Fibroblast of the aortic adventitia (primary cell): ENCODE measurements at regions not wholly inside any gene's neighbourhood (a gene's known extent, or its start where the extent isn't known, plus 50 kb on each side); places are given as distances from the start of the nearest gene placed in this dataset.

ENCODE experiments used
- DNase-seq: peaks from one replicate; pipeline ENCODE4 v3.0.0-alpha.2; 2010; ENCODE audit warnings: low read depth
- H3K4me3 ChIP-seq: 2 replicates; pipeline ENCODE4 v1.5.1; 2011; ENCODE audit warnings: low read depth, mild to moderate bottlenecking, control low read depth, low read length, moderate library complexity
- TF ChIP-seq, protein P1 (sequence below): IDR thresholded peaks from 2 replicates; pipeline ENCODE4 v1.5.1; 2011; ENCODE audit warnings: mild to moderate bottlenecking, low read length, control low read depth, inconsistent platforms; ENCODE audit not compliant: insufficient read depth

DNA sequence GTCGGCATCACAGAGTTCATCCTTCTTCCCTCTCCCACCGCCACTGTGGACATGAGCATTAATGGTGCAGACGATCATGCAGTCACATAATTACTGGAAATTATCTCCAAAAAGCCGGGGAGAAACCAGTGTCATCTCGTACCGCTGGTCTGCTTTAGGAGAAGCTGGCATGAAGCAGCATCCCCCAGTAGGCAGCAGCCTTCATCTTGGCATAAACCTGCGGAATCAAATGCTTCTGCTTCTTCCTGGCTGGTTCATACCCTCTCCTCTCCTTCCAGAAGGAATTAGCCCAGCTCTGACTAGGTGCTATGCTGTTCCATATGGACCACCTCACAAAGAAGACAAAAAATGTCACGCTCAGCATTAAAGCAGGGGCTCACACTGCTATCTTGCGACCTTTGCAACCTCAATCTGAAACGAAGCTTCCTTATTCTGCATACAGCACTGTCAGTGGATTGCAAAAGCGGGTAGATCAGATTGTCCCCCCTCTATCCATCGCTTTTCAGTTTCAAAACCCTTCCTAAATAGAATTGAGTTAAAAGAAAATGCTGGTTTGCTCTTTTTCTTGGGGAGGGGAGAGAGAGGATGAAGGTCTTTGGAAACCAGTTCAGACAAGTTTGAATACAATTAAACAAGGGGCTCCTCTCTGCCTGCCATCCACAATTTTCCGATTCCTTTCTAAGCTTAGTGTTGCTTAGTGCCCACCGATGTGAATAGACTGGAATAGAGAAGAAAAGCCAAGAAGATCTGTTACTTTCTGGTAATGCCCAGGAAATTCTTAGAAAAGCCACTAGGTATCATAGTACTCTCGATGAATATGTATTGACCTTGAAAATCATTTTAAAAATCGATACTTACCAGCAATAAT is 212.1 kb upstream of the ZNF521 start:
- TF ChIP-seq, protein P1, sequence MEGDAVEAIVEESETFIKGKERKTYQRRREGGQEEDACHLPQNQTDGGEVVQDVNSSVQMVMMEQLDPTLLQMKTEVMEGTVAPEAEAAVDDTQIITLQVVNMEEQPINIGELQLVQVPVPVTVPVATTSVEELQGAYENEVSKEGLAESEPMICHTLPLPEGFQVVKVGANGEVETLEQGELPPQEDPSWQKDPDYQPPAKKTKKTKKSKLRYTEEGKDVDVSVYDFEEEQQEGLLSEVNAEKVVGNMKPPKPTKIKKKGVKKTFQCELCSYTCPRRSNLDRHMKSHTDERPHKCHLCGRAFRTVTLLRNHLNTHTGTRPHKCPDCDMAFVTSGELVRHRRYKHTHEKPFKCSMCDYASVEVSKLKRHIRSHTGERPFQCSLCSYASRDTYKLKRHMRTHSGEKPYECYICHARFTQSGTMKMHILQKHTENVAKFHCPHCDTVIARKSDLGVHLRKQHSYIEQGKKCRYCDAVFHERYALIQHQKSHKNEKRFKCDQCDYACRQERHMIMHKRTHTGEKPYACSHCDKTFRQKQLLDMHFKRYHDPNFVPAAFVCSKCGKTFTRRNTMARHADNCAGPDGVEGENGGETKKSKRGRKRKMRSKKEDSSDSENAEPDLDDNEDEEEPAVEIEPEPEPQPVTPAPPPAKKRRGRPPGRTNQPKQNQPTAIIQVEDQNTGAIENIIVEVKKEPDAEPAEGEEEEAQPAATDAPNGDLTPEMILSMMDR = no peak
- DNase-seq = no peak
- no peak overlapping the region for H3K4me3 ChIP-seq

DNA sequence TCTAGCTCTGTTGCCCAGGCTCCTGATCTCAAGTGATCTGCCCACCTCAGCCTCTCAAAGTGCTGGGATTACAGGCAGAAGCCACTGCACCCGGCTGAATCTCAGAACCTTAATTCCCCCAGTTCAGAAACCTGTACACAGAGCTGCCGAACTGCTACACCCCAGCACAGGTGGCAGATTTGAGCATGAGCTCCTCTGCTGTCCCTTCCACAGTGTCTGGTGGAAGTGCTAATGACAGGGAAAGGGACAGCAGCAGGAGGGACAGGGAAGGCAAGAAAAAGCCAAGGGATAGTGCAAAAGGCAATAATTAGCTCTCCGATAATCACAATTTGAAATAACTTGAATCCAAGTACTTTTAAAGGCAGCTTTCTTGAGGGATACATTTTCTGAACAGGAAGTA is 211.4 kb upstream of the ZNF521 start:
- H3K4me3 ChIP-seq = no peak overlapping the region
- TF ChIP-seq, protein P1 = no peak
- no peak for DNase-seq

DNA sequence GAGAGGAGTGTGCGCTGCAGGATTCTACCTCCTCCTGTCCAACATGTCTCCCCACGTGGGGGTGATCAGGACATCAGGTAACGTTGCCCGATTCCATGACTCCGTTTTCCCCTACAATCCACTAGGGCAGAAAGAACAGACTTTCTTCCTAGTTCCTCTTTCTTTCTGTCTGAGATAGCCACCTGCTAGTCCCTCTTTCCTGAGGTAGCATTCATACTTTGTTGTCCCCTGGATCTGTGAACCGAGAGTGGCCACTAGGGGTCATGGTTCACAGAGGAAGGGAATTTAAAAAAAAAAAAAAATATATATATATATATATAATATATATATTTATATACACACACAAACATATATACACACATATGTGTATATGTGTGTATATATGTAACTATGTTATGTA is 210.0 kb upstream of the ZNF521 start:
- H3K4me3 ChIP-seq = no peak overlapping the region
- DNase-seq = peak; percentile 11
- TF ChIP-seq, protein P1 = peak; percentile 29

DNA sequence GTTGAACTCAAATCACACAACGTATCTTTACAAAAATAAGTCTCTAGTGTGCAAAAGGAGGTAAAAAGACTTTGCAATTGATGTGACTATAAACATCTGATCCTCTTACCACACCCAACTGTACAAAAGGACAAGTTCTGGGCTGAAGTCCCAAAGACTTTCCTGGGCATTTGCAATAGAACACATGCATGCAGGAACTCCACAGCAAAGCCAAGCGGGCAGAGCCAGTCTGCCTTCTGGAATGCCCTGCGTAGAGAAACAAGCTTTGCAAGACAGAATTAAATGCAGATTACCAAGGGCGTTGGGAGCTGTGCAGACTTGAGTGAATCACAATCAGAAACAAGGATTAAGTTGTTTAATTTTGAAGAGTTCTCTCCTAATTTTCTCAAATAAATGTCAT is 208.4 kb upstream of the ZNF521 start:
- TF ChIP-seq, protein P1 = no peak
- no peak for DNase-seq
- no peak overlapping the region for H3K4me3 ChIP-seq

DNA sequence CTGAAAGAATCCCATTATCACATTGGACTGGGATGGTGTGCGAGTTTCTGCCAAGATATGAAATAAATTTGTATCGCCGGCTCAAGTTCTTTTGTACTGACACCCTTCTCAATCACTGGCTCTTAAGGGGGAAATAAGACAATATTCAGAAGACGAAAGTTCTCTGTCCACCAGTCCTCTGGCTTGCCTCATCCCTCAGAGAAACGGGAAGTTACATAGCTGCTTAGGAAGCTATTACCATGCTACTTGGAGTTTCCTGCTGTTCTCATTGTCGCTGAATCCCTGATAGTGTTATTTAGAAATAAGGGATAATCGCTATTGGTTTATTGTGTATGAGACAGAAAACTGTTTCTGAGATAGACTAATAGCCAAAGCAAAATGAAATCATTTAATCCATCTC is 205.0 kb upstream of the ZNF521 start:
- TF ChIP-seq, protein P1 = no peak
- no peak for DNase-seq
- no peak overlapping the region for H3K4me3 ChIP-seq

DNA sequence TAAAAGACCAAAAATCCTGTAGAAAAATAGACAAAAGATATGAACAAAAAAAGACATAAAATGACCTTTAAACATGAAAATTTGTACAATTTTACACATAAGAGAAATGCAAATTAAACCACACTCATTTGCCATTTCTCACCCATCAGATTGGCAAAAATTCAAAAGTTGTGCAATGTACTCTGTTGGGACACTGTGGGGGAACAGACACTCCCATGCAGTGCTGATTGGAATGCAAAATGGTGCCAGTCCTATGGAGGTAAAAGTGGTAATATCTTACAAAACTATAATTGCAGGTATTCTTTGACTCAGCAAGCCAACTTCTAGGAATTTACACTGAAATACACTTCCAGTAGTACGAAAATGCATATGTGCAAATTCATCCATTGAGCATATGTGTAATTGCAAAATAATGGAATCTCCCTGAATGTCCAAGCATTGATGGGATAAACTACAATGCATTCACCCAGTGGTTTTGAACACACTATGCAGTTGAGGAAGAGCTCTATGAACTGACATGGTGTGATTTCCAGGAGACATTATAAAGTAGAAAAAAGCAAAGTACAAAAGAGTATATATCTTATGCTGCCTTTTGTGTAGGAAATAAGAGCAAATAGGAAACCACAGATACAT is 201.8 kb upstream of the ZNF521 start:
- TF ChIP-seq, protein P1 = no peak
- no peak overlapping the region for H3K4me3 ChIP-seq
- no peak for DNase-seq
